ENCODE measurements at regions not wholly inside any gene's neighbourhood (a gene's known extent, or its start where the extent isn't known, plus 50 kb on each side); places are given as distances from the start of the nearest gene placed in this dataset.

DNA sequence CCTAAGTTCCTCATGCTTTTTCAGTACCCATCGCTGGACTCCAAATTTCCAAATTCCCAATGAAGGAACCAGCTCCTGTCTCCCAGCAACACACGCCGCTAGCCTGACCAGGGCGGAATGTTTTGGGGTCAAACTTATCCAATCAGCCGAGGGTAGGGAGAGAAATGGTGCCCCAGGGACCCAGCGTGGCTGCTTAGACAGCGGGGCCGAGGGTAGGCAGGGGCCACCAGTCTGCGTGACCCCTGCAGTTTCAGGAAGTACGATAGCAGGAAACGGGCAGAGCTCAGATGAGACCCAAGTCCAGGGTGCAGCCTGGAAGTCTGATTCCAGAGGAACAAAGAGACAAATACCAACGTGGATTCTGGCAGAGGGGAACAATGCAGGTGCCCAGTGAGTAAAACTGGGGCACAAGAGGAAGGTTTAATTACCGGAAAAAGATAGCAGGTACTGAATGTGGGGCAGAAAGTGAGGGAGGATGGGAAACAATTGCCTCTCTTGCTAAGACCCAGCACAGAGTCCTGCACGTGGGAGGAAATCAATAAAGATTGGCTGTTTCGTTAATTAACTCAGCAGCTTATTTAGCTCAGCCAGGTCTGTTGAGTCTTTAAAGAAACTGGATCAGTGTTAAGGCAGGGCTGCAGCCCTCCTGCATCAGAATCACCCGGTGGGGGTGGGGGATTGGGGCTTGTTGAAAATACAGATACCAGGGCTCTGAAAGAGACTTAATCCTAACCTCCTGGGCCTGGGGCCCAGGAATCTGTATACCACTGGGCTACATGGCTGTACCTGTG, 50.4 kb upstream of the NFE2L3 start:
- intact Hi-C loops (cut with micrococcal nuclease) = loop anchor here (2.0 to 5.0 kb wide), 2 partner anchors 23 to 51 kb away; partner anchors contain the start of gene NFE2L3
- Histone ChIP-seq H3K27ac (ENCODE audit: low read length in 2 of 2) (peak overlapping the region; percentile 43 to 77), H3K79me2 (ENCODE audit: control insufficient read depth, insufficient read depth, low read length) (peaks cover 3% of the 10 kb centered on the region), H3K9ac (ENCODE audit: low read length) (peak overlapping the region; percentile 77), H2AFZ (ENCODE audit: insufficient read depth, low read depth, low read length, poor library complexity, severe bottlenecking) (peak overlapping the region; percentile 84), H3K36me3 (replicated peaks in 1 of 2; ENCODE audit: control extremely low read depth in 1 of 2, control insufficient read depth in 1 of 2, extremely low read depth in 1 of 2, insufficient read depth in 2 of 2, low read length in 1 of 2) (no peaks in the 10 kb centered on the region), H4K20me1 (ENCODE audit: control insufficient read depth, insufficient read depth, low read length, poor library complexity, severe bottlenecking) (no peaks in the 10 kb centered on the region), H3K9me3 (ENCODE audit: control extremely low read depth in 1 of 3, control insufficient read depth in 2 of 3, insufficient read depth in 1 of 3, low read length in 2 of 3) (no peaks in the 10 kb centered on the region), H3K4me2 (replicated peaks; ENCODE audit: low read depth, low read length, poor library complexity, severe bottlenecking) (peak overlapping the region; percentile 87), H3K4me3 (ENCODE audit: control extremely low read depth in 1 of 5, extremely low read depth in 1 of 5, insufficient read depth in 1 of 5, low read depth in 2 of 5, low read length in 4 of 5) (peak overlapping the region; percentile 42 to 85 (median 75)), H3K4me1 (ENCODE audit: control insufficient read depth in 2 of 2, insufficient read depth in 2 of 2, low read length in 2 of 2) (peaks cover 30 to 48% of the 10 kb centered on the region in 2 donors), H3K27me3 (replicated peaks in 1 of 4; ENCODE audit: control extremely low read depth in 1 of 4, control insufficient read depth in 3 of 4, insufficient read depth in 4 of 4, low read length in 3 of 4) (no peaks in the 10 kb centered on the region)
- WGBS (ENCODE audit: insufficient coverage) = 1% methylated on average over 11 of the region's 16 CpGs
- H3K4me1 Mint-ChIP-seq = peaks cover 45% of the 10 kb centered on the region
- no peaks in the 10 kb centered on the region for H3K9me3 Mint-ChIP-seq (ENCODE audit: insufficient read depth)
- peak; percentile 64 for ATAC-seq (ENCODE audit: low read depth)
- peak; percentile 62 for DNase-seq
- H3K27ac Mint-ChIP-seq = peak overlapping the region; percentile 96
- no peaks in the 10 kb centered on the region for H3K27me3 Mint-ChIP-seq
- ChIA-PET CTCF (interaction anchor here (0.9 to 2.1 kb wide), 13 partner anchors 8 to 268 kb away, joined by 3 to 13 read pairs (median 4); no protein-coding TSS in a partner anchor), POLR2A (interaction anchor here (0.6 to 1.7 kb wide), 5 partner anchors 10 to 98 kb away, joined by 3 to 11 read pairs (median 3); partner anchors contain the start of gene NFE2L3)
- TF ChIP-seq, protein P1, sequence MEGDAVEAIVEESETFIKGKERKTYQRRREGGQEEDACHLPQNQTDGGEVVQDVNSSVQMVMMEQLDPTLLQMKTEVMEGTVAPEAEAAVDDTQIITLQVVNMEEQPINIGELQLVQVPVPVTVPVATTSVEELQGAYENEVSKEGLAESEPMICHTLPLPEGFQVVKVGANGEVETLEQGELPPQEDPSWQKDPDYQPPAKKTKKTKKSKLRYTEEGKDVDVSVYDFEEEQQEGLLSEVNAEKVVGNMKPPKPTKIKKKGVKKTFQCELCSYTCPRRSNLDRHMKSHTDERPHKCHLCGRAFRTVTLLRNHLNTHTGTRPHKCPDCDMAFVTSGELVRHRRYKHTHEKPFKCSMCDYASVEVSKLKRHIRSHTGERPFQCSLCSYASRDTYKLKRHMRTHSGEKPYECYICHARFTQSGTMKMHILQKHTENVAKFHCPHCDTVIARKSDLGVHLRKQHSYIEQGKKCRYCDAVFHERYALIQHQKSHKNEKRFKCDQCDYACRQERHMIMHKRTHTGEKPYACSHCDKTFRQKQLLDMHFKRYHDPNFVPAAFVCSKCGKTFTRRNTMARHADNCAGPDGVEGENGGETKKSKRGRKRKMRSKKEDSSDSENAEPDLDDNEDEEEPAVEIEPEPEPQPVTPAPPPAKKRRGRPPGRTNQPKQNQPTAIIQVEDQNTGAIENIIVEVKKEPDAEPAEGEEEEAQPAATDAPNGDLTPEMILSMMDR (IDR thresholded peaks at IDR 0.05) = no peak
- TF ChIP-seq EZH2 (IDR thresholded peaks at IDR 0.05; ENCODE audit: borderline replicate concordance, insufficient read depth, low read depth, low read length, poor library complexity, severe bottlenecking) = no peak
- peak overlapping the region; percentile 99 for H3K4me3 Mint-ChIP-seq

DNA sequence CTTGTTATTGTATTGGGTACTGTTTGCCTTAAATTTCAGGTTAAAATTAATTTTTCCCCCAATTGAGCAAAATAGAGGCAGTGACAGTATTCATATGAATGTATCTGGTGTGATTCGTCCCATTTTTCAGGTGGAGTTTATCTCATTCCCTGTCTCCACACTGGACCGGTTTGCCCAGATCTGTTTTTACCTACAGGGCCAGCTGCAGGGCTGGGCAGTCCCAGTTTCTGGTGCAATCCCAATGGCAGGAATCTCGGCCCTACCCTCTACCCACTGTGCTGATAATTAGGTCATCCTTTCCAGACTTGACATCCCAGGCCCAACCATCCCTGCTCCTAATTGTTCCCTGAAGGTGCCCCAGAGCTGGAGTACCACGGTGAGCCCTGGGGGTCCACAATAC, 49.8 kb upstream of the NFE2L3 start:
- H3K4me3 Mint-ChIP-seq = peak overlapping the region; percentile 99
- H3K9me3 ChIP-seq (ENCODE audit: control extremely low read depth in 1 of 3, control insufficient read depth in 2 of 3, insufficient read depth in 1 of 3, low read length in 2 of 3) = no peaks in the 10 kb centered on the region
- H3K36me3 ChIP-seq (replicated peaks in 1 of 2; ENCODE audit: control extremely low read depth in 1 of 2, control insufficient read depth in 1 of 2, extremely low read depth in 1 of 2, insufficient read depth in 2 of 2, low read length in 1 of 2) = no peaks in the 10 kb centered on the region
- H3K9me3 Mint-ChIP-seq (ENCODE audit: insufficient read depth) = no peaks in the 10 kb centered on the region
- POLR2A ChIA-PET = interaction anchor here (1.4 to 1.7 kb wide), 2 partner anchors 96 to 98 kb away, joined by 5 to 11 read pairs; no protein-coding TSS in a partner anchor
- intact Hi-C loops (cut with micrococcal nuclease) = loop anchor here (5.0 kb wide), 1 partner anchor 50 kb away; the partner anchor contains the start of gene NFE2L3
- peaks cover 26 to 42% of the 10 kb centered on the region in 2 donors for H3K4me1 ChIP-seq (ENCODE audit: control insufficient read depth in 2 of 2, insufficient read depth in 2 of 2, low read length in 2 of 2)
- H2AFZ ChIP-seq (ENCODE audit: insufficient read depth, low read depth, low read length, poor library complexity, severe bottlenecking) = peak overlapping the region; percentile 84
- no peaks in the 10 kb centered on the region for H3K27me3 Mint-ChIP-seq
- peaks cover 3% of the 10 kb centered on the region for H3K79me2 ChIP-seq (ENCODE audit: control insufficient read depth, insufficient read depth, low read length)
- no peak for DNase-seq
- H3K9ac ChIP-seq (ENCODE audit: low read length) = peak overlapping the region; percentile 77
- TF ChIP-seq, protein P1 (IDR thresholded peaks at IDR 0.05) = no peak
- TF ChIP-seq EZH2 (IDR thresholded peaks at IDR 0.05; ENCODE audit: borderline replicate concordance, insufficient read depth, low read depth, low read length, poor library complexity, severe bottlenecking) = no peak
- CTCF ChIA-PET = interaction anchor here (1.1 to 2.1 kb wide), 6 partner anchors 9 to 95 kb away, joined by 3 to 13 read pairs (median 5); no protein-coding TSS in a partner anchor
- peak overlapping the region; percentile 43 to 77 for H3K27ac ChIP-seq (ENCODE audit: low read length in 2 of 2)
- H3K27ac Mint-ChIP-seq = peak overlapping the region; percentile 96
- H4K20me1 ChIP-seq (ENCODE audit: control insufficient read depth, insufficient read depth, low read length, poor library complexity, severe bottlenecking) = no peaks in the 10 kb centered on the region
- peak overlapping the region; percentile 87 for H3K4me2 ChIP-seq (replicated peaks; ENCODE audit: low read depth, low read length, poor library complexity, severe bottlenecking)
- H3K27me3 ChIP-seq (replicated peaks in 1 of 4; ENCODE audit: control extremely low read depth in 1 of 4, control insufficient read depth in 3 of 4, insufficient read depth in 4 of 4, low read length in 3 of 4) = no peaks in the 10 kb centered on the region
- ATAC-seq (ENCODE audit: low read depth) = no peak
- WGBS (ENCODE audit: insufficient coverage) = 96% methylated on average over 3 of the region's 4 CpGs
- peaks cover 41% of the 10 kb centered on the region for H3K4me1 Mint-ChIP-seq
- H3K4me3 ChIP-seq (ENCODE audit: control extremely low read depth in 1 of 5, extremely low read depth in 1 of 5, insufficient read depth in 1 of 5, low read depth in 2 of 5, low read length in 4 of 5) = peak overlapping the region in 3 of 5 experiments; percentile 65 to 79 (median 75)
